22Rv1 (cell line): ENCODE measurements at regions not wholly inside any gene's neighbourhood (a gene's known extent, or its start where the extent isn't known, plus 50 kb on each side); places are given as distances from the start of the nearest gene placed in this dataset.

Experiments
- CTCF ChIP-seq: fragments of 450-650 bp; IDR thresholded peaks from 2 replicates; pipeline ENCODE4 v1.5.1; 2017; ENCODE audit warnings: mild to moderate bottlenecking
- ZFX ChIP-seq: fragments of 450-650 bp; IDR thresholded peaks from 2 replicates; pipeline ENCODE4 v1.6.1; 2017; ENCODE audit warnings: antibody characterized with exemption, borderline replicate concordance

GRCh38 chrX:121179972-121180371, 132.6 kb downstream of the GLUD2 start:
- no peak for TF ChIP-seq CTCF
- TF ChIP-seq ZFX, result no peak
